ENCODE measurements at regions not wholly inside any gene's neighbourhood (a gene's known extent, or its start where the extent isn't known, plus 50 kb on each side); places are given as distances from the start of the nearest gene placed in this dataset.

DNA sequence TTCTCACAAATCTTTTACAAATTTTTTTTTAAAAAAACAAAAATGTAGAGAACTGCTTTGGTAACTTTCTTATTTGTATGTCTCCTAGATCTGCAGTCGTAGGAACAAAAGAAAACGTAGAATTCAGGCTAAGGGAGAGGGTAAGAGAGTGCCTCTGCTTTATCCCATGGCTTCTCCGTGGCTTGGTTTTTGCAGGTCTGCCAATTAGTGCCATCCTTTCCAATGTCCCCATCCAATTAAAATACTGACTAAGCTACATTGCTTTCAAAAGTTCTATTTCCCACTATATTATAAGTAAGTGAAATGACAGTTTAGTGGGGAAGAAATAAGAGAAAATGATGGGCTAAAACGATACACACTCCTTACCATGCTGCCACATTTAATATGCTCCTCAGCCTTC is 209.3 kb downstream of the CRPPA start:
- no peak for DNase-seq (ENCODE audit: low spot score in 2 of 2)
- Histone ChIP-seq H3K4me3 (no peak overlapping the region), H3K27ac (no peak overlapping the region), H3K27me3 (no peaks in the 10 kb centered on the region), H3K4me1 (no peaks in the 10 kb centered on the region), H3K9me3 (peaks cover 0 to 2% (median 0%) of the 10 kb centered on the region in 4 donors), H3K36me3 (peaks cover 0 to 7% (median 0%) of the 10 kb centered on the region in 3 donors)
- WGBS, 2 donors = 87 to 92% methylated on average over 4 of the region's 4 CpGs
- TF ChIP-seq CTCF (IDR thresholded peaks at IDR 0.05) = no peak
- TF ChIP-seq EP300 (IDR thresholded peaks at IDR 0.05) = no peak
- no peak for TF ChIP-seq POLR2A (IDR thresholded peaks at IDR 0.05)

GRCh38 chr7:16211402-16211925 is 209.9 kb downstream of the CRPPA start:
- no peaks in the 10 kb centered on the region for H3K9me3 ChIP-seq
- no peak for DNase-seq (ENCODE audit: low spot score in 2 of 2)
- TF ChIP-seq EP300 (IDR thresholded peaks at IDR 0.05) = no peak
- TF ChIP-seq CTCF (IDR thresholded peaks at IDR 0.05) = no peak
- no peak for TF ChIP-seq POLR2A (IDR thresholded peaks at IDR 0.05)
- H3K27me3 ChIP-seq = no peaks in the 10 kb centered on the region
- no peak overlapping the region for H3K4me3 ChIP-seq
- 82 to 86% methylated on average over 6 of the region's 6 CpGs for WGBS, 2 donors
- no peaks in the 10 kb centered on the region for H3K4me1 ChIP-seq
- peaks cover 0 to 7% (median 0%) of the 10 kb centered on the region in 3 donors for H3K36me3 ChIP-seq
- no peak overlapping the region for H3K27ac ChIP-seq

GRCh38 chr7:16210171-16210570 is 211.2 kb downstream of the CRPPA start:
- Histone ChIP-seq H3K36me3 (peaks cover 0 to 7% (median 0%) of the 10 kb centered on the region in 3 donors), H3K4me1 (no peaks in the 10 kb centered on the region), H3K9me3 (no peaks in the 10 kb centered on the region), H3K27ac (no peak overlapping the region), H3K4me3 (no peak overlapping the region), H3K27me3 (no peaks in the 10 kb centered on the region)
- DNase-seq (ENCODE audit: low spot score in 2 of 2) = no peak
- WGBS, 2 donors = 92 to 95% methylated on average over 2 of the region's 2 CpGs
- TF ChIP-seq EP300 (IDR thresholded peaks at IDR 0.05) = no peak
- TF ChIP-seq CTCF (IDR thresholded peaks at IDR 0.05) = no peak
- no peak for TF ChIP-seq POLR2A (IDR thresholded peaks at IDR 0.05)

DNA sequence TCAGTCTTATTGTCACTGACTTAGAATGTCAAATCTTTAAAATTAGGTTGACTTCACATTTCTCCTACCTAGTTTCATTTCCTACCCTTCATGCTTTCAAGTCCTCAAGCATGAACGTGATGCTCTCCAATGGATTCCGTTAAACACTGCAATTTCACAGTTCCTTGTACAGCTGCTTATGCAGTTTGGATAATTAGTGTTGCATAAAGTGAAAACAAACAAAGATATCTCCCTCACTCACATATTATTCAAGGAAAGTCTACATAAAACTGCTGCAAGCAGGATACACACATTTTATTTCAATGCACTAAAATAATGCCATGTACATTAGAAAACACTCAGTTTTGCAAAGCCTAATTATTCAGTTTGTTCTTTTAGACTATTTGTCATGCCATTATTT is 214.0 kb downstream of the CRPPA start:
- Histone ChIP-seq H3K27me3 (no peaks in the 10 kb centered on the region), H3K4me3 (no peak overlapping the region), H3K9me3 (no peaks in the 10 kb centered on the region), H3K4me1 (no peaks in the 10 kb centered on the region), H3K36me3 (peaks cover 0 to 7% (median 0%) of the 10 kb centered on the region in 3 donors), H3K27ac (no peak overlapping the region)
- DNase-seq (ENCODE audit: low spot score in 2 of 2) = no peak
- WGBS, 2 donors = 63 to 70% methylated on average over 2 of the region's 2 CpGs
- TF ChIP-seq POLR2A (IDR thresholded peaks at IDR 0.05) (no peak), EP300 (IDR thresholded peaks at IDR 0.05) (no peak), CTCF (IDR thresholded peaks at IDR 0.05) (no peak)

DNA sequence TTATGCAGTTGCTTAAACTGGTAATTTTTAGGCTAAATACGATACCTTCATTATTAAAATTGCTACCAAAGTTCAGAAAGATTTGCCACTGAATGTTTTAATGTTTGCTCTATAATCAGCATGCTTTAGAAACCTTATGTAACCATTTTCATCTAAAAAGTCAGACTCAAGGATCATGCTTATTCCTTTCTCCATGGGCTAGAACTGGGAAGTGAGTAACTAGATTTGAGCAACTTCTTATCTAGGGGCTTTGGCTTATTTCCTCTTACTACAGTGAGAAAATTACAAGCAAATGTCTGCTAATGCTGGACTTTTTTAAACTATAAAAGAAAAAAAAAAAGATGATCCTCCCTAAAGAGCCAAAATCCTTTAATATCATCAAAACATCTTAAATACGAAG is 215.9 kb downstream of the CRPPA start:
- Histone ChIP-seq H3K27ac (no peak overlapping the region), H3K36me3 (peaks cover 0 to 4% (median 0%) of the 10 kb centered on the region in 3 donors), H3K4me3 (no peak overlapping the region), H3K27me3 (no peaks in the 10 kb centered on the region), H3K9me3 (peaks cover 0 to 5% (median 1%) of the 10 kb centered on the region in 4 donors), H3K4me1 (no peaks in the 10 kb centered on the region)
- 86 to 91% methylated on average over 2 of the region's 2 CpGs for WGBS, 2 donors
- no peak for TF ChIP-seq EP300 (IDR thresholded peaks at IDR 0.05)
- TF ChIP-seq CTCF (IDR thresholded peaks at IDR 0.05) = no peak
- DNase-seq (ENCODE audit: low spot score in 2 of 2) = no peak

Data from tibial nerve (tissue), 4 donors.